B cell (primary cell): ENCODE measurements at regions not wholly inside any gene's neighbourhood (a gene's known extent, or its start where the extent isn't known, plus 50 kb on each side); places are given as distances from the start of the nearest gene placed in this dataset.

Experiments
- ATAC-seq: fragments of 200-7000 bp; cut with Tn5 transposase; one replicate; pipeline ENCODE4 v1.10.0; 2021; ENCODE audit warnings: low read depth, mild to moderate bottlenecking, moderate number of reproducible peaks, moderate library complexity
- CTCF ChIA-PET: fragments of 350-600 bp; sonication (Branson Sonifier 250); formaldehyde crosslinking; loops from one replicate; lab custom pipeline; 2021; ENCODE audit warnings: antibody characterized with exemption, inconsistent platforms; lab: Charles Lee
- POLR2A ChIA-PET: fragments of 350-600 bp; sonication (Branson Sonifier 250); formaldehyde crosslinking; loops from one replicate; lab custom pipeline; 2021; ENCODE audit warnings: antibody characterized with exemption; lab: Charles Lee
- DNase-seq: peaks from one replicate; pipeline ENCODE4 v3.0.0; 2013
- H2AFZ ChIP-seq: 2 replicates; pipeline ENCODE4 v1.6.1; 2012; ENCODE audit warnings: mild to moderate bottlenecking, low read depth, low read length; ENCODE audit not compliant: insufficient read depth, poor library complexity, severe bottlenecking
- H3K27ac ChIP-seq, 2 donors: 1 replicate in 1 of 2; 2 replicates in 1 of 2; pipeline ENCODE4 v1.5.1; 2012 to 2013; ENCODE audit warnings: low read length in 2 of 2, mild to moderate bottlenecking in 2 of 2, moderate library complexity in 1 of 2
- H3K27me3 ChIP-seq, 4 experiments: fragments of 200-600 bp in 1 of 4; sonication (generic) in 1 of 4; replicated peaks in 1 of 4; 1 replicate in 2 of 4; 2 replicates in 2 of 4; pipeline versions ENCODE4 v1.6.1 to v1.7.0; 2013 to 2016; ENCODE audit warnings: low read length in 3 of 4, mild to moderate bottlenecking in 2 of 4, mixed read lengths in 1 of 4, moderate library complexity in 1 of 4; ENCODE audit not compliant: insufficient read depth in 4 of 4, control insufficient read depth in 3 of 4; ENCODE audit errors: control extremely low read depth in 1 of 4
- H3K36me3 ChIP-seq, 2 experiments: replicated peaks in 1 of 2; 1 replicate in 1 of 2; 2 replicates in 1 of 2; pipeline versions ENCODE4 v1.6.1 to v1.7.1; 2013; ENCODE audit warnings: low read length in 1 of 2; ENCODE audit not compliant: insufficient read depth in 2 of 2, control insufficient read depth in 1 of 2; ENCODE audit errors: control extremely low read depth in 1 of 2, extremely low read depth in 1 of 2
- H3K4me1 ChIP-seq, 2 donors: fragments of 200-600 bp in 1 of 2; sonication (generic) in 1 of 2; 1 replicate in 1 of 2; 2 replicates in 1 of 2; pipeline versions ENCODE4 v1.5.1 to v1.6.1; 2013 to 2017; ENCODE audit warnings: low read length in 2 of 2; ENCODE audit not compliant: control insufficient read depth in 2 of 2, insufficient read depth in 2 of 2
- H3K4me2 ChIP-seq: replicated peaks from 2 replicates; pipeline ENCODE3; 2012; ENCODE audit warnings: mild to moderate bottlenecking, low read depth, low read length; ENCODE audit not compliant: poor library complexity, severe bottlenecking
- H3K4me3 ChIP-seq, 5 experiments: fragments of 200-600 bp in 1 of 5; sonication (generic) in 1 of 5; 1 replicate in 3 of 5; 2 replicates in 2 of 5; pipeline versions ENCODE4 v1.5.1 to v1.7.0; 2011 to 2016; ENCODE audit warnings: low read length in 4 of 5, mild to moderate bottlenecking in 4 of 5, low read depth in 2 of 5, control low read depth in 1 of 5, moderate library complexity in 1 of 5; ENCODE audit not compliant: insufficient read depth in 1 of 5; ENCODE audit errors: control extremely low read depth in 1 of 5, extremely low read depth in 1 of 5
- H3K79me2 ChIP-seq: fragments of 200-600 bp; sonication (generic); one replicate; pipeline ENCODE4 v1.6.0; 2016; ENCODE audit warnings: low read length; ENCODE audit not compliant: control insufficient read depth, insufficient read depth
- H3K9ac ChIP-seq: fragments of 200-600 bp; sonication (generic); 2 replicates; pipeline ENCODE4 v1.6.1; 2017; ENCODE audit warnings: mild to moderate bottlenecking, low read length, moderate library complexity
- H3K9me3 ChIP-seq, 3 donors: one replicate each; pipeline versions ENCODE4 v1.6.1 to v1.7.1; 2013; ENCODE audit warnings: low read length in 2 of 3; ENCODE audit not compliant: control insufficient read depth in 2 of 3, insufficient read depth in 1 of 3; ENCODE audit errors: control extremely low read depth in 1 of 3
- H4K20me1 ChIP-seq: 2 replicates; pipeline ENCODE4 v1.6.0; 2012; ENCODE audit warnings: mild to moderate bottlenecking, low read length; ENCODE audit not compliant: insufficient read depth, control insufficient read depth, poor library complexity, severe bottlenecking
- H3K27ac Mint-ChIP-seq: one replicate; pipeline ENCODE4 v1.8.0; 2021; ENCODE audit warnings: mixed read lengths
- H3K27me3 Mint-ChIP-seq: one replicate; pipeline ENCODE4 v1.8.0; 2021; ENCODE audit warnings: mixed read lengths
- H3K4me1 Mint-ChIP-seq: one replicate; pipeline ENCODE4 v1.8.0; 2021; ENCODE audit warnings: mixed read lengths
- H3K4me3 Mint-ChIP-seq: one replicate; pipeline ENCODE4 v1.8.0; 2021; ENCODE audit warnings: mixed read lengths
- H3K9me3 Mint-ChIP-seq: one replicate; pipeline ENCODE4 v1.8.0; 2022; ENCODE audit warnings: mixed read lengths; ENCODE audit not compliant: insufficient read depth
- EZH2 ChIP-seq: IDR thresholded peaks from 2 replicates; pipeline ENCODE4 v1.6.1; 2012; ENCODE audit warnings: borderline replicate concordance, low read depth, mild to moderate bottlenecking, moderate library complexity, low read length; ENCODE audit not compliant: insufficient read depth, poor library complexity, severe bottlenecking
- WGBS: methylation state at CpG from one replicate; pipeline ENCODE4 v1.1.5; 2013; ENCODE audit warnings: missing lambda C conversion rate; ENCODE audit not compliant: insufficient coverage; 5-methylcytosine and 5-hydroxymethylcytosine counted together
- intact Hi-C: fragments of 100-400 bp; cut with micrococcal nuclease; formaldehyde crosslinking; loops from one replicate; pipeline ENCODE4 v1.10.0; 2022
- TF ChIP-seq, protein P1 (sequence below): fragments of 200-600 bp; IDR thresholded peaks from one replicate; pipeline ENCODE4 v1.8.0; 2022; ENCODE audit warnings: antibody characterized with exemption, mild to moderate bottlenecking

DNA sequence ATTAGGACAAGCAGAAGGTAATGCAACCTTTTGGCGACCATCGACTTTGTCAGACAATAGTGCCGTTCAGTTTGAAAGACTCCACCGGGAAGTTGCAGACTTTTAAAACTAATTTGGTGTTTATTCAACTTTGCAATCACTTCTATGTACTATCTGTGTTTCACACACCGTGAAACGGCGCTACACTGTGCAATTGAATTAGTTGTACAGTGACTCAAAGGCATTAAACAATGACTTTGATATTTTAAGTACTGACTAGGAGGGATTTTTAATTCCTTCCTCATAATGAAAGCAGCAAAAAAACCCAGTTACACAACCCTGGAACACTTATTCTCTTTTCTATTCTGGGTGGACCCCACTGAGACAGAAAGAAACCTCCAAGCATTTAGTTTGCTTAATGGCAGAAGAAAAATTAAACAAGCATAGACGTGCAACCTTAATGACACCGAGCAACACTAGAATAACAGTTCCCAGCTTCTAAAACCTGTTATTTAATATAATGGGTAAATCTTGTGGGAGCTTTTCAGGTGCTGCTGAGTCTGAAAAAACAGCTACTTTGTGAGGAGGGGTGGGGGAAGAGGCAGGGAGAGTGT is 176.8 kb downstream of the LMO4 start:
- H3K27me3 Mint-ChIP-seq, result peaks cover 6% of the 10 kb centered on the region
- peaks cover 0 to 3% (median 3%) of the 10 kb centered on the region in 3 donors for H3K9me3 ChIP-seq
- no peak overlapping the region for H3K4me3 ChIP-seq
- no peak overlapping the region for H3K4me3 Mint-ChIP-seq
- no peaks in the 10 kb centered on the region for H4K20me1 ChIP-seq
- no peak for ATAC-seq
- H3K27ac ChIP-seq, result no peak overlapping the region
- H3K79me2 ChIP-seq, result no peaks in the 10 kb centered on the region
- H3K36me3 ChIP-seq, result no peaks in the 10 kb centered on the region
- no peak overlapping the region for H3K4me2 ChIP-seq
- WGBS, result 90% methylated on average over 2 of the region's 9 CpGs
- intact Hi-C loops, result no loop called here
- H3K27me3 ChIP-seq, result no peaks in the 10 kb centered on the region
- H2AFZ ChIP-seq, result no peak overlapping the region
- ChIA-PET POLR2A (no interaction called here), CTCF (no interaction called here)
- no peaks in the 10 kb centered on the region for H3K9me3 Mint-ChIP-seq
- no peak for TF ChIP-seq EZH2
- TF ChIP-seq, protein P1, sequence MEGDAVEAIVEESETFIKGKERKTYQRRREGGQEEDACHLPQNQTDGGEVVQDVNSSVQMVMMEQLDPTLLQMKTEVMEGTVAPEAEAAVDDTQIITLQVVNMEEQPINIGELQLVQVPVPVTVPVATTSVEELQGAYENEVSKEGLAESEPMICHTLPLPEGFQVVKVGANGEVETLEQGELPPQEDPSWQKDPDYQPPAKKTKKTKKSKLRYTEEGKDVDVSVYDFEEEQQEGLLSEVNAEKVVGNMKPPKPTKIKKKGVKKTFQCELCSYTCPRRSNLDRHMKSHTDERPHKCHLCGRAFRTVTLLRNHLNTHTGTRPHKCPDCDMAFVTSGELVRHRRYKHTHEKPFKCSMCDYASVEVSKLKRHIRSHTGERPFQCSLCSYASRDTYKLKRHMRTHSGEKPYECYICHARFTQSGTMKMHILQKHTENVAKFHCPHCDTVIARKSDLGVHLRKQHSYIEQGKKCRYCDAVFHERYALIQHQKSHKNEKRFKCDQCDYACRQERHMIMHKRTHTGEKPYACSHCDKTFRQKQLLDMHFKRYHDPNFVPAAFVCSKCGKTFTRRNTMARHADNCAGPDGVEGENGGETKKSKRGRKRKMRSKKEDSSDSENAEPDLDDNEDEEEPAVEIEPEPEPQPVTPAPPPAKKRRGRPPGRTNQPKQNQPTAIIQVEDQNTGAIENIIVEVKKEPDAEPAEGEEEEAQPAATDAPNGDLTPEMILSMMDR, result no peak
- no peak overlapping the region for H3K9ac ChIP-seq
- H3K4me1 Mint-ChIP-seq, result no peaks in the 10 kb centered on the region
- H3K27ac Mint-ChIP-seq, result no peak overlapping the region
- no peaks in the 10 kb centered on the region for H3K4me1 ChIP-seq
- no peak for DNase-seq

DNA sequence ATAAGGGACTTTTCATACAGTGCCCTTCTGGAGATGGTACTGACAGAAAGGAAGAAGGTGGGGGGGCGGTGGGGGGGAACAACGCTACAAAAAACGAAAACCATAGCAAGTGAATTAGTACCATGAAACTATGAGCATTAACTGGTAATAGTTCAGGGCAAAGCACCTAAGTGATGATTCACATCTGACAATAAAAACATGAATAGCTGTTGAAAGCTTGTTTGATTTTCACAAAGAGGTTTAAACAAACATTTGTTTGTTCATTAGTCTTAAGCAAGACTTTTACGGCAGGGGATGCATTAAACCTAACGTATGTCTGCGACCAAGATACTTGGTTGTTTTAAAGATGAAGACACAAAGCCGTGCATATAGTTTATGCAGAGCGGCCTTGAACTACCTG is 177.5 kb downstream of the LMO4 start:
- H3K4me1 Mint-ChIP-seq, result no peaks in the 10 kb centered on the region
- H4K20me1 ChIP-seq, result no peaks in the 10 kb centered on the region
- H2AFZ ChIP-seq, result no peak overlapping the region
- no peak overlapping the region for H3K27ac ChIP-seq
- H3K4me1 ChIP-seq, result no peaks in the 10 kb centered on the region
- intact Hi-C loops, result no loop called here
- ChIA-PET CTCF (no interaction called here), POLR2A (interaction anchor here (0.7 kb wide), 1 partner anchor 379 kb away, joined by 8 read pairs; no protein-coding TSS in a partner anchor)
- 80% methylated on average over 5 of the region's 8 CpGs for WGBS
- no peak overlapping the region for H3K4me2 ChIP-seq
- no peak overlapping the region for H3K4me3 ChIP-seq
- no peaks in the 10 kb centered on the region for H3K27me3 ChIP-seq
- H3K79me2 ChIP-seq, result no peaks in the 10 kb centered on the region
- peaks cover 6% of the 10 kb centered on the region for H3K27me3 Mint-ChIP-seq
- no peak overlapping the region for H3K9ac ChIP-seq
- peaks cover 0 to 3% (median 3%) of the 10 kb centered on the region in 3 donors for H3K9me3 ChIP-seq
- no peaks in the 10 kb centered on the region for H3K9me3 Mint-ChIP-seq
- no peak for TF ChIP-seq EZH2
- TF ChIP-seq, protein P1, result no peak
- H3K4me3 Mint-ChIP-seq, result no peak overlapping the region
- H3K36me3 ChIP-seq, result no peaks in the 10 kb centered on the region
- DNase-seq (no peak), ATAC-seq (no peak)
- no peak overlapping the region for H3K27ac Mint-ChIP-seq
